ENCODE measurements at regions not wholly inside any gene's neighbourhood (a gene's known extent, or its start where the extent isn't known, plus 50 kb on each side); places are given as distances from the start of the nearest gene placed in this dataset.

DNA sequence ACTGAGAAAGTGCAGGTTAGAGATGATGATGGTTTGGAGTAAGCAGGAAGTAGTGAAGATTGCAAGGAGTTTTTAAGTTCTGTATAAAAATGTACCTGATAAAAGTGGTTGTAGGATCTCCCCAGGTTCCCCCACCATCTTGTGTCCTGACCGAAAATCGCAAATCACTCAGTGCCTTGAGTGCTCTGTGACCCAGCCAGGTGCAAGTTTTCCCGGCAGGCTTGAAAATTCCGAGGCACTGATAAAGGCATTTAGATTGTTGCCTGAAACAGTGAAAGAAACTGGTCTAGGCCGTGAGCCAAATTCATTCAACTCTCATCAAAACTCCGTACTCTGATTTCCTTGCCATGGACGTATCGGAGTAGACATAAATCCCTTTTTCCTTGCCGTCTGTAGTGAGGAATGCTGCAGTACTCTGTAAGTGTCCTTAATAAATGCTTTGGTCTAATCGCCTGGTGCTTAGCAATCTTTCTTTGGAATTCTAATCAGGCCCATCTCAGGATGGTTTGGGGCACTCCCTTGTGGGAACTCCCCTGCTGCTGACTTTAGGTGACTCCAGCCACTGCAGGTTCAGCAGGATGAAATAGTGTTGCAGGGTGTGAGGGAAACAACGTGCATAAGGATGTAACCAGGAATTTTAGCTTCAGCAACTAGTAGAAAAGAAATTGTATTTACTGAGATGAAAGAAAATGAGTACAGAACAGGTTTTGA is 1199.8 kb upstream of the MAP3K7 start:
- DNase-seq: no peak
- WGBS (ENCODE audit: insufficient coverage): 92% methylated on average over 8 of the region's 11 CpGs
- Mint-ChIP-seq H3K9me3 (peaks cover 0 to 10% (median 3%) of the 10 kb centered on the region in 7 donors), H3K4me3 (no peak overlapping the region), H3K4me1 (no peaks in the 10 kb centered on the region), H3K27me3 (ENCODE audit: low read depth in 3 of 3) (peaks cover 0 to 2% (median 0%) of the 10 kb centered on the region in 3 donors), H3K36me3 (no peaks in the 10 kb centered on the region), H3K27ac (no peak overlapping the region)
- Histone ChIP-seq H3K27me3 (ENCODE audit: control insufficient read depth in 2 of 2, insufficient read depth in 2 of 2, low read length in 2 of 2) (no peaks in the 10 kb centered on the region), H3K9ac (ENCODE audit: insufficient read depth, low read length, poor library complexity, severe bottlenecking) (no peak overlapping the region), H3K4me2 (replicated peaks; ENCODE audit: extremely low read depth, low read length, poor library complexity, severe bottlenecking) (no peak overlapping the region), H3K27ac (ENCODE audit: low read depth in 1 of 2, low read length in 2 of 2) (no peak overlapping the region), H2AFZ (ENCODE audit: insufficient read depth, low read depth, low read length, poor library complexity, severe bottlenecking) (no peak overlapping the region), H3K79me2 (ENCODE audit: insufficient read depth, low read length) (no peaks in the 10 kb centered on the region), H3K36me3 (replicated peaks in 1 of 2; ENCODE audit: control insufficient read depth in 1 of 2, insufficient read depth in 2 of 2, low read length in 2 of 2) (no peaks in the 10 kb centered on the region), H4K20me1 (ENCODE audit: insufficient read depth, low read length) (no peaks in the 10 kb centered on the region), H3K4me3 (replicated peaks in 1 of 3; ENCODE audit: low read depth in 2 of 3, low read length in 3 of 3) (no peak overlapping the region), H3K9me3 (replicated peaks in 1 of 2; ENCODE audit: control insufficient read depth in 1 of 2, insufficient read depth in 1 of 2, low read length in 2 of 2) (peaks cover 3 to 9% of the 10 kb centered on the region in 2 donors), H3K4me1 (ENCODE audit: control insufficient read depth in 1 of 2, insufficient read depth in 2 of 2, low read length in 2 of 2) (no peaks in the 10 kb centered on the region)
- TF ChIP-seq, protein P1, sequence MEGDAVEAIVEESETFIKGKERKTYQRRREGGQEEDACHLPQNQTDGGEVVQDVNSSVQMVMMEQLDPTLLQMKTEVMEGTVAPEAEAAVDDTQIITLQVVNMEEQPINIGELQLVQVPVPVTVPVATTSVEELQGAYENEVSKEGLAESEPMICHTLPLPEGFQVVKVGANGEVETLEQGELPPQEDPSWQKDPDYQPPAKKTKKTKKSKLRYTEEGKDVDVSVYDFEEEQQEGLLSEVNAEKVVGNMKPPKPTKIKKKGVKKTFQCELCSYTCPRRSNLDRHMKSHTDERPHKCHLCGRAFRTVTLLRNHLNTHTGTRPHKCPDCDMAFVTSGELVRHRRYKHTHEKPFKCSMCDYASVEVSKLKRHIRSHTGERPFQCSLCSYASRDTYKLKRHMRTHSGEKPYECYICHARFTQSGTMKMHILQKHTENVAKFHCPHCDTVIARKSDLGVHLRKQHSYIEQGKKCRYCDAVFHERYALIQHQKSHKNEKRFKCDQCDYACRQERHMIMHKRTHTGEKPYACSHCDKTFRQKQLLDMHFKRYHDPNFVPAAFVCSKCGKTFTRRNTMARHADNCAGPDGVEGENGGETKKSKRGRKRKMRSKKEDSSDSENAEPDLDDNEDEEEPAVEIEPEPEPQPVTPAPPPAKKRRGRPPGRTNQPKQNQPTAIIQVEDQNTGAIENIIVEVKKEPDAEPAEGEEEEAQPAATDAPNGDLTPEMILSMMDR (IDR thresholded peaks at IDR 0.05): no peak
- intact Hi-C loops (cut with micrococcal nuclease): no loop called here

DNA sequence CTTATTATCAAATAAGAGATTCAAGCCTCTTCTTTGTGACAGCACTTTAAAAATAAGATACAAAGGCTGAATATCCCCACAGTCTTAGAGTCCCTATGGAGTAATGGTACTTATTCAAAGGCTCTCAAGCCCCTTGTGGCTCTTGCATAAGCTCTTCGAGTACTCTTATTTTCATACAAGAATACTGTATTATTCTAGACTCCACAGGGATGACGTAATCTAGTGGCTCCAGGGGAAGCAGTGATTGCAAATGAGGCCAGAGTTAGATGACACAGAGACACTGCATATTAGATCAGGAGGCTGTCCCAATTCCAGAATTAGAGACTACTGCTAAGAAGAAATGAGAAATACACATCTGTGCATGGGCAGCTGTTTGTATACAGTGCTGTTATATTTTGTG is 1195.9 kb upstream of the MAP3K7 start:
- intact Hi-C loops (cut with micrococcal nuclease): no loop called here
- no peaks in the 10 kb centered on the region for H3K27me3 ChIP-seq (ENCODE audit: control insufficient read depth in 2 of 2, insufficient read depth in 2 of 2, low read length in 2 of 2)
- H3K4me1 ChIP-seq (ENCODE audit: control insufficient read depth in 1 of 2, insufficient read depth in 2 of 2, low read length in 2 of 2): no peaks in the 10 kb centered on the region
- no CpG with 5 or more reads among the region's 2 CpGs for WGBS (ENCODE audit: insufficient coverage)
- no peak for DNase-seq
- no peak overlapping the region for H3K27ac ChIP-seq (ENCODE audit: low read depth in 1 of 2, low read length in 2 of 2)
- H3K4me3 Mint-ChIP-seq: no peak overlapping the region
- no peak overlapping the region for H3K4me3 ChIP-seq (replicated peaks in 1 of 3; ENCODE audit: low read depth in 2 of 3, low read length in 3 of 3)
- no peak overlapping the region for H3K4me2 ChIP-seq (replicated peaks; ENCODE audit: extremely low read depth, low read length, poor library complexity, severe bottlenecking)
- H4K20me1 ChIP-seq (ENCODE audit: insufficient read depth, low read length): no peaks in the 10 kb centered on the region
- no peaks in the 10 kb centered on the region for H3K79me2 ChIP-seq (ENCODE audit: insufficient read depth, low read length)
- no peak overlapping the region for H3K27ac Mint-ChIP-seq
- peaks cover 3 to 9% of the 10 kb centered on the region in 2 donors for H3K9me3 ChIP-seq (replicated peaks in 1 of 2; ENCODE audit: control insufficient read depth in 1 of 2, insufficient read depth in 1 of 2, low read length in 2 of 2)
- no peaks in the 10 kb centered on the region for H3K4me1 Mint-ChIP-seq
- peaks cover 0 to 2% (median 0%) of the 10 kb centered on the region in 3 donors for H3K27me3 Mint-ChIP-seq (ENCODE audit: low read depth in 3 of 3)
- H3K9ac ChIP-seq (ENCODE audit: insufficient read depth, low read length, poor library complexity, severe bottlenecking): no peak overlapping the region
- no peaks in the 10 kb centered on the region for H3K36me3 ChIP-seq (replicated peaks in 1 of 2; ENCODE audit: control insufficient read depth in 1 of 2, insufficient read depth in 2 of 2, low read length in 2 of 2)
- no peak overlapping the region for H2AFZ ChIP-seq (ENCODE audit: insufficient read depth, low read depth, low read length, poor library complexity, severe bottlenecking)
- TF ChIP-seq, protein P1 (IDR thresholded peaks at IDR 0.05): no peak
- H3K36me3 Mint-ChIP-seq: no peaks in the 10 kb centered on the region
- H3K9me3 Mint-ChIP-seq: peaks cover 0 to 9% (median 3%) of the 10 kb centered on the region in 7 donors
